NCI-H748 (cell line): ENCODE measurements at regions not wholly inside any gene's neighbourhood (a gene's known extent, or its start where the extent isn't known, plus 50 kb on each side); places are given as distances from the start of the nearest gene placed in this dataset.

ENCODE experiments used
- DNase-seq: peaks from one replicate; lab custom pipeline; 2025; ENCODE audit not compliant: unreplicated experiment; lab: John Stamatoyannopoulos, UW

- DNase-seq, result no peak
Measured at GRCh38 chr11:128116447-128116846, 470.9 kb downstream of the ETS1 start.

GRCh38 chr11:128105950-128106349, 481.4 kb downstream of the ETS1 start:
- DNase-seq, result no peak

- DNase-seq, result no peak
Measured at GRCh38 chr11:128105511-128105910, 481.8 kb downstream of the ETS1 start.

DNA sequence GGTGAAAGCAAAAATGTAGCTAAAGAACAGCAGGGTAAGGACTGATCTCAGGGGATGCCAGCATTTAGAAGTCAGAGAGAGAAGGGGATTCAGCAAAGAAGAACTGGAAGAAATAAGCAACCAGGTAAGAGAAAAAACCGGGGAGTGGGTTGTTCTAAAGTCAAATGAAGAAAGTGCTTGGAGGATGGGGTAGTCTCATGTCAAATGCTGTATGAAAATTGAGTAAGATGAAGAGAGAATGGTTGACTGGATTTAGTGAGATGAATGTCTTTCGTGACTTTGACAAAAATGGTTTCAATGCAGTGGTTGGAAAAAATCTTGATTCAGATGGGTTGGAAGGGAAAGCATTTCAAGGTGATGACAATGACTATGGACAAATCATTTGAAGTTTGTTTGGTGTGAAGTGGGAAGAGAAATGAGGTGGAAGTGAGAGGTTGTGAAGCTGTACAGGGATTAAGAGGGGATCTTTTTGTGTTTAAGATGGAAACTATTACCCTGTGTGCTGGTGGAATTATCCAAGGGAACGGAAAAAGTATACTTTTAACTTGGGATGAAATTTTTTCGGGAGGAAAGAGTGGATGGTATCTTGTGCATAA, 484.0 kb downstream of the ETS1 start:
- no peak for DNase-seq

- DNase-seq, result no peak
Measured at GRCh38 chr11:128098781-128099180, 488.6 kb downstream of the ETS1 start.

- DNase-seq, result no peak
Measured at GRCh38 chr11:128095466-128095981, 491.8 kb downstream of the ETS1 start.

- no peak for DNase-seq
Measured at GRCh38 chr11:128093689-128094088, 493.7 kb downstream of the ETS1 start.

- DNase-seq, result no peak
Measured at GRCh38 chr11:128089962-128090361, 497.4 kb downstream of the ETS1 start.

DNA sequence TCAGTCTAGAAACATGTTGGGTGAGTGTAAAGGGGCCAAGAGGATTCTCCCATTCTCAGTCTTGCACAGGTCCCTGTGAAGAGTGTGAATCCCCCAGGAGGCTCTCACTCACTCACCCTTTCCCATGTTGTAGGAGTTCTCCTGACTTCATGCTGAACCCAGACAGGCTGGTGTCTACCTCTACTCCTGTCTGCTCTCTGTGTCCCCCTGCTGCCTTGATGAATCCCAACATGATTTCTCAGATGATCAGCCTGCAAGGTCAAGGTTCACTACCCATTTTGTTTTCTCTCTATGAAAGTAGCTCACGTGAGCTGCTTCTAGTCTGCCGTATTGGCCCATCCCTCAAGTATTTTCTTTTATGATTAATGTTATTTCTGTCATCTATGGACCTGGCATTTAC, 500.6 kb downstream of the ETS1 start:
- no peak for DNase-seq

DNA sequence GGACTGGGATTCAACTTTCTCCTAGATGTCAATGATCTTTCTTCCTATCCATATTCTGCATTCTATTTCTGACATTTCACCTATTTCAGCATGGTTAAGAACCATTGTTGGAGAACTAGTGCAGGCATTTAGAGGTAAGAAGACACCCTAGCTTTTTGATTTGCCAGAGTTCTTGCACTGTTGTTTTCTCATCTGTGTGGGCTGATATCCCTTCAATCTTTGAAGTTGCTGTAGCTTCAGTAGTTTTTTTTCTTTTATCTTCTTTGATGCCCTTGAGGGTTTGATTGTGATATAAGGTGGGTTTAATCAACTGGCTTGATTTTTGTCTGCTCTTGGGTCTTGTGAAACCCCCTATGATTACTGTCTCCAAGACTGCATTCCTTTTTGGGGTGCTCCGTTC, 502.1 kb downstream of the ETS1 start:
- no peak for DNase-seq

GRCh38 chr11:128082574-128082973, 504.8 kb downstream of the ETS1 start:
- no peak for DNase-seq

DNA sequence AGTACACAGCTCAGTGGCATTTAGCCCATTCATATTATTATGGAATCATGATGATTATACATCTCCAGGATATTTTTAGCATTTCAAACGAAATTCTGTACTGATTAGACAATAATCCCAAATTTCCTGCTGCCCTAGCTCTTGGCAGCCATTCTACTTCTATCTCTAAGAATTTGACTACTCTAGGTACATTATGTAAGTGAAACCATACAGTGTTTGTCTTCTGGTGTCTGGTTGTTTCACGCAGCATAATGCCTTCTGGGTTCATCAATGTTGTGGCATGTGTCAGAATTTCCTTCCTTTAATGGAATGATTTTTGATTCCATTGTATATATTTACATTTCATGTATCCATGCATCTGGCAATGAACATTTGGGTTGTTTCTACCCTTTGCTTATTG, 517.7 kb downstream of the ETS1 start:
- no peak for DNase-seq

- DNase-seq, result no peak
Measured at GRCh38 chr11:128067780-128068179, 519.6 kb downstream of the ETS1 start.

- no peak for DNase-seq
Measured at GRCh38 chr11:128066399-128066798, 521.0 kb downstream of the ETS1 start.

DNA sequence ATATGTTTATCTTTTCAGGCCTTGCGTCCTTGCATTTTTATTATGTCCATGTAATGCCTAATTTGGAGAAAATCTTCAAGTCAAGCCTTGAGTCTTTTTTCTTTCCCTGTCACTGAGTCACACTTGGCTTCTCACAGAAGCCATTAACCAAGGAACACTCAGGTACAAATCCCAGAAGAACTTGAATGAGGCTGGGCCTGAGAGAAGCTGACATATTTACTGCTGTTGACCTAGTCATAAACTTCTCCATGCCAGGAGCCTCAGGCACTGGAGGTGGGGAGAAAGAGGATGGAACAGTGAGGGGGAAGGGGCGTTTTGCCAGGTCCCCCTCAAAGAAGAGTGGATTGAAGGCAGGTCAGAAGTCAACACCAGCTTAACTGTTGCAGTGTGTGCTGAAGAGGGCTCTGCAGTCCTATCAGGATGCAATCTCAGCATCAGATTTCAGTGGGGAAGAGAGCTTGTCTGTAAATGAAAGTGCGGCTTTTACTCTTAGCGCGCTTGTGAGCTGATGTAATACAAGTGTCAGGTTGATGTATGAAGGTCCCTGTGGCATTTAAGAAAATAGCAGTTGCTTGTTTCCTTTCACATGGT, 526.0 kb downstream of the ETS1 start:
- no peak for DNase-seq

GRCh38 chr11:128058580-128059208, 528.7 kb downstream of the ETS1 start:
- DNase-seq, result no peak

DNA sequence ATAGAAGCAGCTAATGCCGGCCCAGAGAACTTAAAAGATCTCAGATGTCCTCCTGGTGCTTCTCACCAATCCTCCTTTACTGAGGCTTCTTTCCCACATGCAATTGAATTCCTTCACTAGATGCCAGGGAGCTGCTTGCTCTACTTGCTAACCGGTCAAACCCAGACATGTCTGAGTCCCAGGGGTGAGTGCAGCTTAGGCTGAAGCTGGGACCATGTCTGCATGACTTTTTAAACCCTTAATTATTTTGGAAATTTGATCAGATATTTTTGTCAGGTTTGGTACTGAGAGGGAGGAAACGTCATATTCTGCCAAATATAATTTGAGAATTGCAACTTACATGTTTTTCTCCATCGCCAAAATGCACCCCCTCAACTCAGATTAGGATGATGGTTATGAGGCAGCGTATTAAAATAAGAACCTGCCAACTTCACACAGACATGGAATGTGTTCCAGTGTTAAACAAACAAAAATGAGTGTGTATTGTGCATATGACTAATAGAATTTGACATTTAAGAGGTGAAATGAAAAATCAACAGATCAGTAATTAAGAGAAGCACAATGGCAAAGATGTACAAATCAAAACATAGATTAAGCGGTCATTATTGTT, 529.5 kb downstream of the ETS1 start:
- no peak for DNase-seq

GRCh38 chr11:128055576-128056217, 531.7 kb downstream of the ETS1 start:
- DNase-seq, result no peak

- DNase-seq, result no peak
Measured at GRCh38 chr11:128053981-128054931, 533.1 kb downstream of the ETS1 start.

DNA sequence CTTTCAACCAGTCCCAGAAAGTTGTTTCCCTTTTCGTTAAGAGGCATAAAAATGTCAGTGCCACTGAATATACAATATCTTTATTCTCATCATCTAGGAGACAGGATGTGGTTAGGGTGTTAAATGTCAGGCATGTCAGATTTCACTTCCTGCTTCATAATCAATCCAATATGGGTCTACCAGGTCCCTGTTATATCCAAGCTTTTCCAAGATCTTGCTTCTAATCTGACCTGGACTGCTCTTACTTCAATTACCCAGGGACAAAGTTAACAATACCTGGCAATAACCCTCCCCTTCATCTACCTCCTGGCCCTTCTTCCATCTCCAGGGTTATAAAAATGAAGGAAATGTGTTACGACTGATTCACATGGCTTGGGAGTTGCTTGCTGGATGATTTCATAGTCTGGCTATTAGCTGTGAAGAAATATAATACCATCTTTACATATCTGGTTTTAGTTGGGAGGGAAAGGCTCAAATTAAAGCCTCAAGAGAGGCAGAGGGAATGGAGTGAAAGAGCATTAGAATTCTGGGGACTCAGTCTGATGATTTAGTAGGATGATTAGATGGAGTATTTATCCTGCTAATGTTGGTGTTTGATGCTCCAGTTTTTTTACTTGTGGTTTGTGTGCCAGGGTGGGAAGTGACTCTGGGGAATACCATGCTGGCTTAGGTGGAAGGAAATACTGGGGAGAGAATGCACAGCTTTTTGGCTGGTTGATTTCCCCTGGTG, 534.3 kb downstream of the ETS1 start:
- no peak for DNase-seq
